Heart left ventricle (tissue), 13 donors: ENCODE measurements at regions not wholly inside any gene's neighbourhood (a gene's known extent, or its start where the extent isn't known, plus 50 kb on each side); places are given as distances from the start of the nearest gene placed in this dataset.

ENCODE experiments used
- CTCF ChIP-seq, 12 donors: fragments of 200-600 bp; sonication (generic) in 4 of 12; IDR thresholded peaks; one replicate each; pipeline versions ENCODE4 v1.5.0 to v1.8.0; 2018 to 2022; ENCODE audit warnings: antibody characterized with exemption in 12 of 12, mild to moderate bottlenecking in 5 of 12
- POLR2A ChIP-seq, 2 donors: fragments of 450-650 bp; IDR thresholded peaks; one replicate each; pipeline ENCODE4 v1.6.1; 2017; ENCODE audit warnings: antibody characterized with exemption in 2 of 2, mild to moderate bottlenecking in 2 of 2, moderate library complexity in 2 of 2
- donor health status: ischemic (EF 13 %, LVEDD 7.1; RV severe dilation, severe dysfunction).
- donor health status: DM: no; HTN: yes; CAD: no.
- donor health status: DM: no; HTN: no; CAD: no.
- donor health status: ischemic (EF 25% LVEDD 6.9; RV normal size, moderate dysfunction).
- donor health status: ischemic (EF 25% LVEDD 5.7; RV mildly dilated, moderate dysfunction).
- donor health status: ischemic (EF 35%, LVEDD 5.7; RV mildly dilated, moderate dysfunction).
- donor health status: nonischemic (EF 11% LVEDD 7.7; RV severe dilation, severe dysfunction).
- donor health status: DM: yes; HTN: yes; CAD: no.
- donor health status: PGD.
- donor health status: ischemic (EF 29% LVEDD 5.4; RV normal size, mild dysfunction).
- donor health status: nonischemic (EF 23%, LVEDD 6.1; RV moderate dilation, normal function).

GRCh38 chr9:20291201-20291600, 331.1 kb downstream of the MLLT3 start:
- TF ChIP-seq CTCF (IDR thresholded peaks at IDR 0.05) (no peak), POLR2A (IDR thresholded peaks at IDR 0.05) (no peak)
